HUDEP-2 (cell line): ENCODE measurements at regions not wholly inside any gene's neighbourhood (a gene's known extent, or its start where the extent isn't known, plus 50 kb on each side); places are given as distances from the start of the nearest gene placed in this dataset.

ENCODE experiments used
- DNase-seq, 76 experiments: peaks; one replicate each; lab custom pipeline; 2025; ENCODE audit not compliant: unreplicated experiment in 76 of 76; lab: John Stamatoyannopoulos, UW

- DNase-seq, result no peak
These were observed 304.0 kb downstream of the LPIN1 start for GRCh38 chr2:12050396-12050795.

GRCh38 chr2:12051831-12052230 lies 305.4 kb downstream of the LPIN1 start:
- no peak for DNase-seq

GRCh38 chr2:12052796-12053195 lies 306.4 kb downstream of the LPIN1 start:
- DNase-seq, result no peak

- DNase-seq, result no peak
These were observed 308.7 kb downstream of the LPIN1 start for GRCh38 chr2:12054956-12055618.

- no peak for DNase-seq
These were observed 311.2 kb downstream of the LPIN1 start for GRCh38 chr2:12057436-12058166.

GRCh38 chr2:12059616-12060441 lies 313.4 kb downstream of the LPIN1 start:
- DNase-seq, result no peak

- DNase-seq, result no peak
These were observed 314.5 kb downstream of the LPIN1 start for GRCh38 chr2:12060886-12061285.

GRCh38 chr2:12061286-12062052 lies 315.0 kb downstream of the LPIN1 start:
- no peak for DNase-seq

- no peak for DNase-seq
These were observed 315.6 kb downstream of the LPIN1 start for GRCh38 chr2:12062053-12062395.

- no peak for DNase-seq
These were observed 316.8 kb downstream of the LPIN1 start for GRCh38 chr2:12063210-12063609.

GRCh38 chr2:12064153-12064552 lies 317.7 kb downstream of the LPIN1 start:
- DNase-seq, result no peak

GRCh38 chr2:12066116-12066515 lies 319.7 kb downstream of the LPIN1 start:
- no peak for DNase-seq

DNA sequence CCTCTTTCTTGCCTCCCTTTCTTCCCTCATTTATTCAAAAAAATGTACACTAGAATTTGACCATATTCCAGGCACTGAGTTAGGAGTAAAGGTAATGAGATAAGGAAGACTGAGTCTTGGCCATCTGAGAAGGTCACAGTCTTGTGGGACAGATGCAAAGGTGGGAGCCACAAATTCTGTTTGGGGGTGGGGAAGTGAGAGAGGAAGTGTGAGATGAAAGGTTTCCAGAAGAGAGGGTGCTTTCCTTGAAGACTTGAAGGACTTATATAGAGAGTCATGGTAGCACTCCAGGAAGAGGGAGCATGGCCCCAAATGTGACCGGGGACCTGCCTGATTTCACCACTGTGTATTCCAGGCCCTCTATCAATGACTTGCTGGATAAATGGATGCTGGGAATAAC lies 320.6 kb downstream of the LPIN1 start:
- DNase-seq, result no peak

GRCh38 chr2:12068796-12069538 lies 322.5 kb downstream of the LPIN1 start:
- no peak for DNase-seq

- no peak for DNase-seq
These were observed 323.7 kb downstream of the LPIN1 start for GRCh38 chr2:12070153-12070552.

- DNase-seq, result no peak
These were observed 324.1 kb downstream of the LPIN1 start for GRCh38 chr2:12070581-12070980.

GRCh38 chr2:12071318-12071717 lies 324.9 kb downstream of the LPIN1 start:
- DNase-seq, result no peak

DNA sequence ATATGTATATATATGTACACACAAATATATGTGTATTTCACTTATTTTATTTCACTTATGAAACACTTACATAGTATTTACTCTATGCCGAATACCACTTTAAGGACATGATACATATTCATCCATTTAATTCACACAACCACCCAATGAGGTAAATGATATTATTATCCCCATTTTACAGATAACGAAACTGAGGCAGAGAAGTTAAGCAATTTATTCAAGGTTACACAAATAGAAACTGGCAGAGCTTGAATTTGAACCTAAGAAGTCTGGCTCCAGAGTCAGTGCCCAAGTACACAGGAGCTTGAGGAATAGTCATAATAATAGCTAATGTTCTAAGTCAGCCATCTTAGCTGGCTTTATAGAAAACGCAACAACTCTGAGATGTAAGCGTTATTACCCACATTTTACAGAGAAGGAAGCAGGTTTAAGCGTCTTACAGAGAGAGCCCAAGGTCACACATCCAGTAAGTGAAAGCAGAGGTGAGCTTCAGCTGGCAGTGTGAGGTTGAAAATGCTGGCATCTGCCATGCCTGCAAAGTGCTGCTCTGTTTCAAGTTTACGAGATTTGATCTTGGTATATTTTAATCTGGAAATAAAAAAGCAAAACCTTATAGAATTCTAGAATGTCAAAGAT lies 326.9 kb downstream of the LPIN1 start:
- no peak for DNase-seq

DNA sequence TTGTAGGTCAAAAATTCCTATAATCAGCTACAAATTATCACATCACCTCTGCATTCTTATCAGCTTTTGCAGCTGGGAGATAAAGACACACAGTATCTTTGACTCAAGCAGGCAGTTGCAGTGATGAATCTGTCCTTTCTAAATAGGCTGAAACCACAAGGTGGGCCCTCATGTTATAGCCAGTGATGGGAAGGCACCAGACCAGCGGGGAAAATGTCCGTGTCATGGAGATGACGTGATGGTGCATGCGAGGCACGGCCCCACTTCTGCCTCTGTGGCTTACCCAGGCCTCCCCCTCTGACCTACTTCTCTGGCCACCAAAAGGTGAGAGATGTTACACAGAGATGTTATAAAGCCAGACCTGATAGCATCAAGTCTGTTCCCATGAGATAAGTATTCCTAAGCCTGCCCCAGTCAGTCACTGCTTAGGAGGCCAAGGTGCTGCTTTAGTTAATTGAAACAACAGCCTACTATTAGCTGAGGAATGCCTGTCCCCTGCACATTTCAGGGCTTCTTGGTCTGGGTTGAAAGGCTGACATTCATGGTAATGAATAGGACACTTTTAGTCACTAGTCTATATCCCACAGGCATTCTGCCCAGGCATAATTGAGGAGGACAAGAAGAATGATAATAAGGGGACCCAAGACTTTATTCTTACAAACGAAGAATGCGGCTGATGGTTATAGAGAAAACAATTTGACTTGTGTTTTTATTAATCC lies 327.9 kb downstream of the LPIN1 start:
- peak in 22 of 76 experiments; percentile 3 to 48 (median 14) for DNase-seq
